HG02610 (cell line): ENCODE measurements at regions not wholly inside any gene's neighbourhood (a gene's known extent, or its start where the extent isn't known, plus 50 kb on each side); places are given as distances from the start of the nearest gene placed in this dataset.
"Not testable (repeated sequence)": the region's sequence is repeated elsewhere in the genome, so short reads cannot be mapped to it uniquely, and the experiment has no call there.

Experiments used
- ATAC-seq: cut with Tn5 transposase; IDR thresholded peaks from one replicate; pipeline ENCODE4 v1.9.1; 2021; ENCODE audit warnings: mild to moderate bottlenecking, moderate library complexity; ENCODE audit not compliant: unreplicated experiment

DNA sequence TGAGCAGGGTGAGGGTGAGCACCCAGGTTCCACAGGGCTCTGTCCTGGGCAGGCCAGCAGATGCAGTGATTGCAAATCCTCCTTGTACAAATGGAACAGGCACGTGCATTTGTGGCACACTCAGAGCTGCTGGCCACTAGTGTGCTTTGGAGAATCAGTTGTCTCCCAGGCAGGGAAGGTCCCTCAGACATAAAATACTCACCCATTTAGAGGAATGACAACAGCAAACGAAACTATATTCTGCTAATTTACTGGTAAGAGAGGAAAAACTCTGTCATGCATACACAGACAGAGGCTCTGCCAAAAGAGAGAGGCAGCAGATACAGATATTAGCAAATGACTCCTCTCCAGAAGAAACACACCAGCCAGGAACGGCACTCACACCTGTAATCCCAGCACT, 116.5 kb upstream of the PLGLB2 start:
- ATAC-seq = not testable (repeated sequence)

DNA sequence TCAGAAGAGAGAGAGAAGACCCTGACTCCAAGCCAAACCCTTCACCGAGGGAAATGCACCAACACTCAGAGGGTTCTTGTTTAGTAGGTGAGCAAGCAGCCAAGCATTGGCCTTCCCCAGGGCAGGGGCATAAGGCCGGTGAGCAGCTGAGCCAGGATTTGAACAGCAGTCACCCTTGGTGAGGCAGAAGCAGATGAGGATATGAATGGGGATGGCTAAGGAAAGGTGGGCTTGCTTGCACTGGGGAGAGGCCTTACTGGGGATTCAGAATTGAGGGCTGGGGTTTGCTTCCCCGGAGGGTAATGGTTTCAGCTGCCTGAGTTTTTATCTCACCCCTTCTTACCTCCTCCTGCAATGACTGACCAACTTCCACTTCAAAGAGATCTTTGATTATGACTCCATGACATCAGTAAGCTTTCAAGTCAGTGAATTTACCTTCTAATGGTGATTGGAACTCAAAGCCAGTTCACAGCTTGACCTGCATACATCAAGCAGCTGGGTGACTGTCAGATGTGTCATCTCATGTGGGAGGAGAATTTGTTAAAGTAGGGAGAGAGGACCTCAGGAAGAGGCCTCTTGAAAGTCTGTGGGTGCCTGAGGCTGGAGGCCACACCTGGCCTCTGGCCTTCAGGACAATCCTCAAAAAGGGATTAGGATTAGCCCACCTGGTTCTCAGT, 114.5 kb upstream of the PLGLB2 start:
- ATAC-seq = not testable (repeated sequence)

GRCh38 chr2:87634106-87634505, 113.8 kb upstream of the PLGLB2 start:
- ATAC-seq = not testable (repeated sequence)

DNA sequence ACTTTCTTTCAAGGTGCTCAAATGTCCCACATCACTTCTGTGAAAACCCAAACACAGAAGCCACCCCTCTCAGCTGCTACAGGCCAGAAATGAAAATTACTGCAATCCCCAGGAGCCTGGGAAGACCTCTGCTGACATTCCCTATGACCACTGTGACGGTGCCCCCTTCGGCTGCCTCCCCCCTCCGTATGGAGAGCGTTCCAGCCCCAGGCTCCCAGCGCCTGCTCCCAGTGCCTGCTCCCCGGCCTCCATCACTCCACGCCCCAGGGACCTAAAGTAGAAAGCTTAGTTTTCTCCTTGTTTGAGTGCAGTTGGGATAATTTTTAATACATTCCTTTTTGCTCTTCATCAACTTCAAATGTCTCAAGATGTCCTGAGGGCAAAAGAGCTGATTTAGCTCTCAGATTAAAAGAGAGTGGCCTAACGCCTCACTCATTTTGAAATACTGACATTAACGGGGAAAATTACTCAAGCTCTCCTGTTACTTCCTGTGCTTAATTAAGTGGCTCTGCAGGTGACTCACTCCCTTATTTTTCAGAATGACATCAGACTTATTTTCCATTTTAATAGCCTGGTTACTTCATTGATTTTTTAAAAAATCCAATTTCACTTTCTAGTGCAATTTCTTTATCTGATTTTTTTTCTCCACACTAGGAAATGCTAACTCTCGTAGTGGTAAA, 112.8 kb upstream of the PLGLB2 start:
- ATAC-seq = not testable (repeated sequence)

DNA sequence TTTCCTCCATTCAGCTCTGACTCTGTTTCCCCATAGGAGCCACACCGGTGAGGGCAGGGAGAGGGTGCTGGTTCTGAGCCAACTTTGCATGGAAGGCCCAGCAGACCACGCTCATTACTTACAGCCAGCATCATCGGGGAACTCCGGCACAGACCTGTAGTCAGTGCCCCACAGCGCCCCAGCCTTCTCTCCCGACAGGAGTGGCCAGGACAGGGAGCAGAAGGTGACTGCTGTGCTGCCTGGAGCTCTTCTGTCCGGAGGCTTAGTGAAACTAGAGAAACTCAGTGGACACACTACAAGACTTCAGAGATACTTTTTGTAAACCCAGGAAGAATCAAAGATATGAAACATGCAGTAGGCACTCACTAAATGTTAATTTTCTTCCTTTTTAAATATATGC, 111.6 kb upstream of the PLGLB2 start:
- not testable (repeated sequence) for ATAC-seq

DNA sequence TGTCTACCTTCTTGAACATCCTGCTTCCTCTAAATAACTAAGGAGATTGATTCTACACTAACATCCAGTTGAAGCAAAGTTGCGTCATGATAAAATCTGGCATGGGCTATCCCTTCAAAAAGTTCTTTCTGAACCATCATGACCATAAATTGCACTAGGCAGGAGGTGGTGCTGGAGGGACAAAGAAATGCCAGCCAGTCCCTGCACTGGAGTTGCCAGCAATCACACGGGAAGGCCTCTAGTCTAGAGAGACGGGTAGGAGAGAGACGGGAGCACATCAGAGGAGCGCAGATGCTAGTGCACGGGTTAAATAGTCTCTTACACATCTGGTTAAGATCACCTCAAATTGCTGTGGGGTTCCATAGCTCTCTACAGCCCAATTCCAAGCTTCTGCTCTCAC, 111.2 kb upstream of the PLGLB2 start:
- ATAC-seq = not testable (repeated sequence)

DNA sequence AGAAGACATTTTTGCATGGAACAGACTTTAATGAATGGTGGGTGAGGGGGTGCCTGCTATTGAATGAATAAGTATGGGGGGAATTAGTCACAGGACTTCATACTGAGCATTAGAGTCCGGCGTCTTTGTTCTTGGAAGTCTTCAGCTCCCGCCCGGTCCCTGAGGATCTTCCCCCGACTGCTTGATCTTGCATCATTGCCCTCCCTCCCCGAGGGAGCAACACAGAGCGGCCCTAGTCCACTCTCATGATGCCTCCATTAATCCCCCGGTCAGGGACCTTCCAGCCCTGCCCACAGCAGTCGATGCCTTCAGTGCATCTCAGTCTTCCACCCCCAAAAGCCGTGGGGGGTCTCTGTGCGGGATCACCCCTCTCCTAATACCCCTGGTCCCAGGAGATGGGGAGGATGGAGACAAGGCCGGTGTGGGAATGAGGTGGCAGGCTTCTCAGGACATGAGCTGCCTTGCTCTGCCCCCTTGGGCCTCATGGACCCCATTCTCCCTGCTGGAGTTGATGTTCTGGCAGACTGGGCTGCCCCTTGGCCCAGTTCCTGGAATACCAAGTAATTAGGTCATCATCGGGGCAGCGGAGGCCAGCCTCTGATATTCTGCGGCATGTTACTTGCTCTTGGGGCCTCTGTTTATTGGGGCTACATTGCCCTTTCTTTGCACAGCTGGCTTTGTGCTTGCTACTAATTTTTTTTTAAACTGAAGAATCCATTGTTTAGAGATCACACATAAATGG, 110.5 kb upstream of the PLGLB2 start:
- not testable (repeated sequence) for ATAC-seq

DNA sequence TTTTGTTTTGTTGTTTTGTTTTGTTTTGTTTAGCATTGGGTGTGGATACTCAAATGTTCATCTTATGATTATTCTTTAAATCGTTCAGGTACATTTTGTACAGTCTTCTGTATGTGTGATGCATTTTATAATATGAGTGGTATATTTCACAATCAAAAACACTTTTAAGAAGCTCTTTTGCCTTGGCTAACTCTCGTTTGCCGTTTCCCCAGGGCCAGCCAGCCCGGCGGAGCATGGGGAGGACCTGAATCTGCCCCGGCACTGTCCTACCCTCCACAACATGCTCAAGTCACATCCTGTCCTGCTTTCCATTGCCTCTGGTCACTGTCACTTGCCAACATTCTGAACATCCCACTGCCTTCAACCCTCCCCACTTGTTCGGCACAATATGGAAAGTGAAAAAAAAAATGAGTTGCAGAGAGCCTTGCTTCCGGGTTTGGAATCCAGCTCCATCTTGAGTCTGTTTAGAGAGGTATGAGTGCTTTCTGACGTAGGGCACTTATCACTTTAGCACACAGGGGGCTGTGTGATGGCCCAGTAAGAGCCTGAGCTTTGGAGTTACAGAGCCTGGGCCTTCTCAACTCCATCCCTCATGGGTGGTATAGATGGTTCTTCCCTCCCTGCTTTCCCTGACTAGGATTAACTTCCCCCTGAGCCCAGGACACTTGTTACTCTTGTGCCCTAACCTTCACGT, 109.6 kb upstream of the PLGLB2 start:
- ATAC-seq = not testable (repeated sequence)

DNA sequence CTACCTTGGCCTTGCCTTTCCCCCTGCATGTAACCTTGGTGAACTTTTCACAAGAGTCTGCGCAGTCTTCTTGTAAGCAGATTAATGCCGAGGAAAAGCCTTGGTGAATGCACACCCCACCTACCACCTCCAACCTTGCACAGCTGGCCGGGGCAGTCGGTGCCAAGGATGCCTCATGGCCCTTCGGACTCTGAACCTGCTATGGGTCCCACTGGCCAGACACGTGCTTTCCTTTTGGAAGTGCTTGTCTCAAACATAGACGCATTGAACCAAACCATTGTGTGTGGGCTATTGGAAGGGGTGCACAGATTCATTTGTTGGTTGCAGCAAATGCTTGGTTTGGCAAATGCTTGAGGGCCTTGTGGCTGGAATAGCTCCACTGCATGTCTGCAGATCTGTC, 109.0 kb upstream of the PLGLB2 start:
- not testable (repeated sequence) for ATAC-seq

DNA sequence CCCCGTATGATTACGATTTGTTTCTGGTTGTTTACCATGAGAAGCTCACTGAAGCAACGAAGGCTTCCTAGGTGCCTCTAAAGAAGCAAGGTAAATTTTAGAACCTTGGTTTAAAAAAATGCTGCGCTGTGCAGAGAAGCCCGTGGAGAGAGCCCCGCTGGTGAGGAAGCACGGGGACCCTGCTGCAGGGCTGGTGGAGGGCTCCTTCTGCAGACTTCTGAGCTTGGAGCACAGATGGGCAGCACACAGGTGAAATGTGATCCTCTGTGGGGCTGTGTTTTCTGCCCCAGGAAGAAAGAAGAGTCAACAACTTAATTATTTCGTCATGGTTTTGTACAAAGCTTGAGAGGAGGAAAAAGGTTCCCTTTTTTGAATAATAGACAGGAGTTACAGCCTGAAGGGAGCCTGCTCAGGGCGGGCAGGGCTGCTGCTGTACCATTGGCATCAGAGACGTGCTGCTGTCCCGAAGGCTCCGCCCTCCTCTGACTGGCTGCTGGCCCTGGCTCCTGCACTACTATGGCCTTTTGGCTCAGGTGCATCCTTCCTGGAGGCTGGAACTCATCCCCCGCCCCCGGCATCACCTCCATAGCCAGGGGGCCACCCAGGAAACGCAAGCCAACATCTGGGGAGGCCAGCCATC, 108.0 kb upstream of the PLGLB2 start:
- not testable (repeated sequence) for ATAC-seq

GRCh38 chr2:87640961-87641563, 106.8 kb upstream of the PLGLB2 start:
- not testable (repeated sequence) for ATAC-seq

- ATAC-seq = not testable (repeated sequence)
These were observed 104.7 kb upstream of the PLGLB2 start for GRCh38 chr2:87643165-87643564.

GRCh38 chr2:87647737-87648498, 100.0 kb upstream of the PLGLB2 start:
- ATAC-seq = not testable (repeated sequence)

DNA sequence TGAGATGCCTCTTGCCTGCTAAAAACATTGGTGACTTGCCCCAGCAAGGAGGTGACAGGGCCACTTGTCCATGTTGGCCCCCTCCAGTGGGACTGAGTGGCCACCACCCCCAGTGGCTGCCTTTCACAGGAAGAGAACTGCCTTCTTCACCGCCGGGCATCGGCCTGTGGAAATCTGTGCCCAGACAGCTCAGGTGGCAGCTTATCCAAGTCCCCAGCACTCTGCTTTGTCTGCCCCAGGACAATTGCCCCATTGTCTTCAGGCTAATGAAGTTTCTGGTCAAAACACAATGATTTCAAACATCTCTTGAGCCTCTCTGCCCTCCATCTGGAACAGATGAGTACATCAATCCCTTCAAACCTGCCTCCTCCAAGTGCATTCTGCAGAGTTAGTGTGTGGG, 99.1 kb upstream of the PLGLB2 start:
- not testable (repeated sequence) for ATAC-seq

GRCh38 chr2:87649871-87650270, 98.0 kb upstream of the PLGLB2 start:
- not testable (repeated sequence) for ATAC-seq

GRCh38 chr2:87650837-87651236, 97.0 kb upstream of the PLGLB2 start:
- not testable (repeated sequence) for ATAC-seq

DNA sequence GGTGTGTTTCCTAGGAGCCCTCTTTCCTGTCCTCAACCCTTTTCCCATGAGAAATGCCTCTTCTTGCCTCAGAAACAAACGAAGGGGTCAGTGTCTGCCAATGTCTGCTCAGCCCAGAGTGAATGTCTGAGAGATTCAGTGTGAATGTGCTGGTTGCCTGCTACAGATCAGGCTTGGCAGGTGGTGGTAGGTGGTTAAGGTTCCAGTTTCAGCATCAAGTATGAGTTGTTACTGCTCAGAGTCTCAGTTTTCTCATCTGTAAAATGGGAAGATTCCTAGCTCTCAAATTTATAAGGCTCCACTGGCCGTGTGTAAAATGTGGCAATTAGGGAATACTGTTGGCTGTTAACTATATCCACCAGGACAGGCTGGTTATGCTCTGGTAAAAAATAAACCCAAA, 96.3 kb upstream of the PLGLB2 start:
- ATAC-seq = not testable (repeated sequence)

- ATAC-seq = not testable (repeated sequence)
These were observed 94.5 kb upstream of the PLGLB2 start for GRCh38 chr2:87653373-87653772.

- not testable (repeated sequence) for ATAC-seq
These were observed 93.6 kb upstream of the PLGLB2 start for GRCh38 chr2:87654136-87654814.
